GM23338 (cell line): ENCODE measurements at regions not wholly inside any gene's neighbourhood (a gene's known extent, or its start where the extent isn't known, plus 50 kb on each side); places are given as distances from the start of the nearest gene placed in this dataset.

Experiments used
- ATAC-seq: fragments of 200-7000 bp; cut with Tn5 transposase; 3 replicates; pipeline ENCODE4 v1.9.1; 2020
- DNase-seq: peaks from one replicate; pipeline ENCODE4 v3.0.0-alpha.2; 2015; ENCODE audit warnings: low spot score
- H2AFZ ChIP-seq: fragments of 200-600 bp; sonication (generic); 2 replicates; pipeline ENCODE4 v1.8.0; 2016; ENCODE audit warnings: antibody characterized with exemption, mild to moderate bottlenecking, moderate library complexity
- H3F3A ChIP-seq: fragments of 200-600 bp; sonication (generic); replicated peaks from 2 replicates; pipeline ENCODE4 v1.8.0; 2017; ENCODE audit warnings: antibody characterized with exemption, mixed run types, low read depth
- H3K27ac ChIP-seq: fragments of 200-600 bp; sonication (generic); 2 replicates; pipeline ENCODE4 v1.6.1; 2016; ENCODE audit warnings: low read depth
- H3K27me3 ChIP-seq: fragments of 200-600 bp; sonication (generic); 2 replicates; pipeline ENCODE4 v1.8.0; 2016; ENCODE audit warnings: mild to moderate bottlenecking, mixed run types, moderate library complexity; ENCODE audit not compliant: insufficient read depth
- H3K36me3 ChIP-seq: fragments of 200-600 bp; sonication (generic); 2 replicates; pipeline ENCODE4 v1.8.0; 2016; ENCODE audit warnings: mild to moderate bottlenecking; ENCODE audit not compliant: insufficient read depth
- H3K4me1 ChIP-seq: fragments of 200-600 bp; sonication (generic); 2 replicates; pipeline ENCODE4 v1.8.0; 2016; ENCODE audit warnings: mild to moderate bottlenecking, moderate library complexity; ENCODE audit not compliant: insufficient read depth
- H3K4me2 ChIP-seq: fragments of 200-600 bp; sonication (generic); 2 replicates; pipeline ENCODE4 v1.7.1; 2017; ENCODE audit warnings: mixed run types
- H3K4me3 ChIP-seq: fragments of 200-600 bp; sonication (generic); 2 replicates; pipeline ENCODE4 v1.6.1; 2016; ENCODE audit warnings: mixed run types
- H3K79me2 ChIP-seq: fragments of 200-600 bp; sonication (generic); replicated peaks from 2 replicates; pipeline ENCODE4 v1.8.0; 2017; ENCODE audit warnings: mild to moderate bottlenecking; ENCODE audit not compliant: insufficient read depth
- H3K9me2 ChIP-seq: fragments of 200-600 bp; sonication (generic); 2 replicates; pipeline ENCODE4 v1.8.0; 2017; ENCODE audit not compliant: insufficient read depth
- H4K20me1 ChIP-seq: fragments of 200-600 bp; sonication (generic); replicated peaks from 2 replicates; pipeline ENCODE4 v1.8.0; 2017; ENCODE audit warnings: mild to moderate bottlenecking; ENCODE audit not compliant: insufficient read depth
- H3K27ac Mint-ChIP-seq: 2 replicates; pipeline ENCODE4 v1.8.0; 2020; ENCODE audit warnings: inconsistent platforms, mild to moderate bottlenecking, moderate library complexity, mixed read lengths
- H3K27me3 Mint-ChIP-seq: 3 replicates; pipeline ENCODE4 v1.8.0; 2022; ENCODE audit warnings: low read depth, mild to moderate bottlenecking, moderate library complexity, mixed read lengths, inconsistent platforms; ENCODE audit not compliant: insufficient read depth, poor library complexity
- H3K36me3 Mint-ChIP-seq: 3 replicates; pipeline ENCODE4 v1.8.0; 2021; ENCODE audit warnings: low read depth, mild to moderate bottlenecking, inconsistent platforms, moderate library complexity, mixed read lengths
- H3K4me1 Mint-ChIP-seq: 3 replicates; pipeline ENCODE4 v1.8.0; 2020; ENCODE audit warnings: mild to moderate bottlenecking, inconsistent platforms, mixed read lengths
- H3K4me3 Mint-ChIP-seq: 3 replicates; pipeline ENCODE4 v1.8.0; 2021; ENCODE audit warnings: moderate library complexity, mild to moderate bottlenecking, inconsistent platforms, mixed read lengths
- H3K9me3 Mint-ChIP-seq: 3 replicates; pipeline ENCODE4 v1.8.0; 2020; ENCODE audit warnings: moderate library complexity, mild to moderate bottlenecking, inconsistent platforms, mixed read lengths
- CREB1 ChIP-seq: fragments of 250-450 bp; sonication (Bioruptor Pico); IDR thresholded peaks from 2 replicates; pipeline ENCODE4 v1.5.0; 2020; ENCODE audit warnings: low read depth, mild to moderate bottlenecking, moderate library complexity
- CTCF ChIP-seq, 2 experiments: fragments of 200-600 bp in 1 of 2; sonication (generic) in 1 of 2; conservative IDR thresholded peaks; 2 replicates each; pipeline versions ENCODE4 v1.5.1 to v1.6.1; 2016 to 2017; ENCODE audit warnings: antibody characterized with exemption in 2 of 2, low read depth in 2 of 2, mild to moderate bottlenecking in 2 of 2, moderate library complexity in 1 of 2
- ETS1 ChIP-seq: IDR thresholded peaks from 2 replicates; pipeline ENCODE4 v1.6.1; 2016; ENCODE audit warnings: antibody characterized with exemption
- EZH2 ChIP-seq: fragments of 200-600 bp; sonication (generic); IDR thresholded peaks from one replicate; pipeline ENCODE4 v1.8.0; 2017; ENCODE audit warnings: antibody characterized with exemption, mild to moderate bottlenecking, low read depth; ENCODE audit not compliant: unreplicated experiment
- EZH2phosphoT487 ChIP-seq: fragments of 200-600 bp; sonication (generic); IDR thresholded peaks from one replicate; pipeline ENCODE4 v1.8.1; 2018; ENCODE audit warnings: antibody characterized with exemption; ENCODE audit not compliant: unreplicated experiment
- JUNB ChIP-seq: IDR thresholded peaks from one replicate; pipeline ENCODE4 v1.6.1; 2016; ENCODE audit warnings: antibody characterized with exemption; ENCODE audit not compliant: unreplicated experiment
- NANOG ChIP-seq: IDR thresholded peaks from 2 replicates; pipeline ENCODE4 v1.6.1; 2016; ENCODE audit warnings: antibody characterized with exemption, borderline replicate concordance
- POLR2AphosphoS5 ChIP-seq: IDR thresholded peaks from 2 replicates; pipeline ENCODE4 v1.6.1; 2016; ENCODE audit warnings: antibody characterized with exemption, low read depth
- REST ChIP-seq: IDR thresholded peaks from one replicate; pipeline ENCODE4 v1.6.1; 2018; ENCODE audit warnings: antibody characterized with exemption; ENCODE audit not compliant: unreplicated experiment
- STAT1 ChIP-seq: IDR thresholded peaks from one replicate; pipeline ENCODE4 v1.6.1; 2016; ENCODE audit warnings: antibody characterized with exemption; ENCODE audit not compliant: unreplicated experiment
- ZNF114 ChIP-seq: fragments of 250-450 bp; sonication (Bioruptor Pico); IDR thresholded peaks from 2 replicates; pipeline ENCODE4 v1.5.0; 2020; ENCODE audit warnings: mild to moderate bottlenecking, moderate library complexity
- ZNF331 ChIP-seq: fragments of 250-450 bp; sonication (Bioruptor Pico); IDR thresholded peaks from 2 replicates; pipeline ENCODE4 v1.5.0; 2020; ENCODE audit warnings: low read depth, mild to moderate bottlenecking, moderate library complexity
- ZNF462 ChIP-seq: fragments of 250-450 bp; sonication (Bioruptor Pico); IDR thresholded peaks from 2 replicates; pipeline ENCODE4 v1.5.0; 2020; ENCODE audit warnings: mild to moderate bottlenecking, moderate library complexity

- TF ChIP-seq ETS1 (no peak), ZNF331 (no peak), NANOG (no peak)
Measured at GRCh38 chrX:39731735-39732134, 366.0 kb downstream of the BCOR start (continued).

- Histone ChIP-seq H2AFZ (no peak overlapping the region), H3F3A (no peaks in the 10 kb centered on the region), H3K36me3 (no peaks in the 10 kb centered on the region), H3K27ac (no peak overlapping the region), H4K20me1 (no peaks in the 10 kb centered on the region), H3K4me3 (no peak overlapping the region), H3K4me2 (no peak overlapping the region), H3K27me3 (no peaks in the 10 kb centered on the region), H3K4me1 (no peaks in the 10 kb centered on the region), H3K79me2 (no peaks in the 10 kb centered on the region), H3K9me2 (no peaks in the 10 kb centered on the region)
- Mint-ChIP-seq H3K36me3 (no peaks in the 10 kb centered on the region), H3K4me1 (peaks cover 15% of the 10 kb centered on the region), H3K4me3 (no peak overlapping the region), H3K27me3 (peaks cover 2% of the 10 kb centered on the region), H3K27ac (no peak overlapping the region), H3K9me3 (no peaks in the 10 kb centered on the region; the same call in 2 of the 3 replicates)
- DNase-seq (no peak), ATAC-seq (no peak)
- TF ChIP-seq ZNF114 (CRISPR knock-in tag) (no peak), POLR2AphosphoS5 (no peak), CTCF (conservative IDR thresholded peaks at IDR 0.05; ENCODE audit: low read depth in 2 of 2) (no peak), EZH2 (no peak), REST (no peak), ZNF331 (no peak), CREB1 (CRISPR knock-in tag) (no peak), NANOG (no peak), EZH2phosphoT487 (no peak), ZNF462 (no peak), JUNB (no peak), STAT1 (no peak)
Measured at GRCh38 chrX:39733745-39734144, 364.0 kb downstream of the BCOR start.
